Activated CD4-positive, CD25-positive, alpha-beta regulatory T cell treated with anti-CD3 and anti-CD28 coated beads, Interleukin-2, amount 50 U/mL, for 72 hours (primary cell): ENCODE measurements at regions not wholly inside any gene's neighbourhood (a gene's known extent, or its start where the extent isn't known, plus 50 kb on each side); places are given as distances from the start of the nearest gene placed in this dataset.

Experiments used
- DNase-seq: peaks from one replicate; pipeline ENCODE4 v3.0.0; 2021

- no peak for DNase-seq
Observed at GRCh38 chr15:93247466-93248121, 158.6 kb upstream of the RGMA start.

GRCh38 chr15:93246266-93247242, 157.5 kb upstream of the RGMA start:
- DNase-seq = no peak

GRCh38 chr15:93245661-93246042, 156.6 kb upstream of the RGMA start:
- DNase-seq = no peak

GRCh38 chr15:93244696-93245660, 156.0 kb upstream of the RGMA start:
- no peak for DNase-seq

GRCh38 chr15:93243573-93243972, 154.6 kb upstream of the RGMA start:
- no peak for DNase-seq

GRCh38 chr15:93241696-93242585, 152.9 kb upstream of the RGMA start:
- DNase-seq = no peak

GRCh38 chr15:93239993-93240392, 151.0 kb upstream of the RGMA start:
- no peak for DNase-seq

GRCh38 chr15:93239591-93239990, 150.6 kb upstream of the RGMA start:
- no peak for DNase-seq

GRCh38 chr15:93238641-93239040, 149.6 kb upstream of the RGMA start:
- DNase-seq = no peak

- DNase-seq = no peak
Observed at GRCh38 chr15:93235926-93236780, 147.1 kb upstream of the RGMA start.

- DNase-seq = no peak
Observed at GRCh38 chr15:93235269-93235668, 146.3 kb upstream of the RGMA start.

GRCh38 chr15:93233710-93234109, 144.7 kb upstream of the RGMA start:
- DNase-seq = no peak

GRCh38 chr15:93232845-93233244, 143.8 kb upstream of the RGMA start:
- DNase-seq = no peak

GRCh38 chr15:93231994-93232393, 143.0 kb upstream of the RGMA start:
- DNase-seq = no peak

- DNase-seq = no peak
Observed at GRCh38 chr15:93231261-93231925, 142.4 kb upstream of the RGMA start.

- no peak for DNase-seq
Observed at GRCh38 chr15:93228546-93228945, 139.5 kb upstream of the RGMA start.

- no peak for DNase-seq
Observed at GRCh38 chr15:93223803-93224202, 134.8 kb upstream of the RGMA start.

- no peak for DNase-seq
Observed at GRCh38 chr15:93221759-93222158, 132.7 kb upstream of the RGMA start.

- DNase-seq = no peak
Observed at GRCh38 chr15:93219859-93220420, 130.9 kb upstream of the RGMA start.

- no peak for DNase-seq
Observed at GRCh38 chr15:93217343-93217742, 128.3 kb upstream of the RGMA start.
